ENCODE measurements at regions not wholly inside any gene's neighbourhood (a gene's known extent, or its start where the extent isn't known, plus 50 kb on each side); places are given as distances from the start of the nearest gene placed in this dataset.

GRCh38 chr18:27787547-27787946, 389.4 kb downstream of the CDH2 start:
- TF ChIP-seq, protein P1, sequence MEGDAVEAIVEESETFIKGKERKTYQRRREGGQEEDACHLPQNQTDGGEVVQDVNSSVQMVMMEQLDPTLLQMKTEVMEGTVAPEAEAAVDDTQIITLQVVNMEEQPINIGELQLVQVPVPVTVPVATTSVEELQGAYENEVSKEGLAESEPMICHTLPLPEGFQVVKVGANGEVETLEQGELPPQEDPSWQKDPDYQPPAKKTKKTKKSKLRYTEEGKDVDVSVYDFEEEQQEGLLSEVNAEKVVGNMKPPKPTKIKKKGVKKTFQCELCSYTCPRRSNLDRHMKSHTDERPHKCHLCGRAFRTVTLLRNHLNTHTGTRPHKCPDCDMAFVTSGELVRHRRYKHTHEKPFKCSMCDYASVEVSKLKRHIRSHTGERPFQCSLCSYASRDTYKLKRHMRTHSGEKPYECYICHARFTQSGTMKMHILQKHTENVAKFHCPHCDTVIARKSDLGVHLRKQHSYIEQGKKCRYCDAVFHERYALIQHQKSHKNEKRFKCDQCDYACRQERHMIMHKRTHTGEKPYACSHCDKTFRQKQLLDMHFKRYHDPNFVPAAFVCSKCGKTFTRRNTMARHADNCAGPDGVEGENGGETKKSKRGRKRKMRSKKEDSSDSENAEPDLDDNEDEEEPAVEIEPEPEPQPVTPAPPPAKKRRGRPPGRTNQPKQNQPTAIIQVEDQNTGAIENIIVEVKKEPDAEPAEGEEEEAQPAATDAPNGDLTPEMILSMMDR (conservative IDR thresholded peaks at IDR 0.05 in 1 of 2, IDR thresholded peaks at IDR 0.05 in 1 of 2; ENCODE audit: low read depth in 1 of 2, low read length in 2 of 2) = no peak
- no peak for TF ChIP-seq EZH2 (IDR thresholded peaks at IDR 0.05; ENCODE audit: low read length, missing control alignments)

Data from fibroblast of lung (primary cell).